Natural killer cell (primary cell): ENCODE measurements at regions not wholly inside any gene's neighbourhood (a gene's known extent, or its start where the extent isn't known, plus 50 kb on each side); places are given as distances from the start of the nearest gene placed in this dataset.
"Not testable (repeated sequence)": the region's sequence is repeated elsewhere in the genome, so short reads cannot be mapped to it uniquely, and the experiment has no call there.

Source experiments
- ATAC-seq, 3 donors: fragments of 150-1000 bp in 2 of 3; fragments of 200-7000 bp in 1 of 3; cut with Tn5 transposase; 1 replicate in 1 of 3; 2 replicates in 2 of 3; pipeline ENCODE4 v1.10.0; 2021; ENCODE audit warnings: mild to moderate bottlenecking in 2 of 3, moderate library complexity in 2 of 3
- DNase-seq, 2 donors: peaks; one replicate each; pipeline versions ENCODE4 v3.0.0 to v3.0.0-alpha.2; 2013 to 2021; ENCODE audit warnings: mixed read lengths in 1 of 2
- H3K27ac ChIP-seq: one replicate; pipeline ENCODE4 v1.5.1; 2013; ENCODE audit warnings: mild to moderate bottlenecking, low read length
- H3K27me3 ChIP-seq: one replicate; pipeline ENCODE4 v1.6.1; 2013; ENCODE audit warnings: low read length; ENCODE audit not compliant: control insufficient read depth, insufficient read depth
- H3K36me3 ChIP-seq: one replicate; pipeline ENCODE4 v1.6.1; 2013; ENCODE audit warnings: low read length; ENCODE audit not compliant: control insufficient read depth, insufficient read depth
- H3K4me1 ChIP-seq: one replicate; pipeline ENCODE4 v1.6.1; 2013; ENCODE audit warnings: low read length; ENCODE audit not compliant: control insufficient read depth, insufficient read depth
- H3K4me3 ChIP-seq: one replicate; pipeline ENCODE4 v1.5.1; 2013; ENCODE audit warnings: low read length
- H3K9me3 ChIP-seq: one replicate; pipeline ENCODE4 v1.6.1; 2013; ENCODE audit warnings: low read length; ENCODE audit not compliant: control insufficient read depth, insufficient read depth
- H3K27ac Mint-ChIP-seq, 2 donors: one replicate each; pipeline ENCODE4 v1.8.0; 2022; ENCODE audit warnings: mild to moderate bottlenecking in 2 of 2, mixed read lengths in 2 of 2, moderate library complexity in 1 of 2
- H3K27me3 Mint-ChIP-seq, 2 donors: one replicate each; pipeline ENCODE4 v1.8.0; 2022; ENCODE audit warnings: low read depth in 2 of 2, mixed read lengths in 2 of 2
- H3K36me3 Mint-ChIP-seq: one replicate; pipeline ENCODE4 v1.8.0; 2022; ENCODE audit warnings: mixed read lengths
- H3K4me1 Mint-ChIP-seq, 2 donors: one replicate each; pipeline ENCODE4 v1.8.0; 2022; ENCODE audit warnings: mixed read lengths in 2 of 2
- H3K4me3 Mint-ChIP-seq: one replicate; pipeline ENCODE4 v1.8.0; 2022; ENCODE audit warnings: mild to moderate bottlenecking, moderate library complexity, mixed read lengths
- H3K9me3 Mint-ChIP-seq, 2 donors: one replicate each; pipeline ENCODE4 v1.8.0; 2022; ENCODE audit warnings: mixed read lengths in 2 of 2
- WGBS: methylation state at CpG from one replicate; pipeline ENCODE4 v1.1.7; 2013; ENCODE audit warnings: missing lambda C conversion rate; ENCODE audit not compliant: insufficient coverage; 5-methylcytosine and 5-hydroxymethylcytosine counted together
- intact Hi-C: fragments of 100-400 bp; cut with micrococcal nuclease; formaldehyde crosslinking; loops from one replicate; pipeline ENCODE4 v1.14.2; 2022
- TF ChIP-seq, protein P1 (sequence below): fragments of 200-600 bp; IDR thresholded peaks from one replicate; pipeline ENCODE4 v1.8.0; 2022; ENCODE audit warnings: antibody characterized with exemption

DNA sequence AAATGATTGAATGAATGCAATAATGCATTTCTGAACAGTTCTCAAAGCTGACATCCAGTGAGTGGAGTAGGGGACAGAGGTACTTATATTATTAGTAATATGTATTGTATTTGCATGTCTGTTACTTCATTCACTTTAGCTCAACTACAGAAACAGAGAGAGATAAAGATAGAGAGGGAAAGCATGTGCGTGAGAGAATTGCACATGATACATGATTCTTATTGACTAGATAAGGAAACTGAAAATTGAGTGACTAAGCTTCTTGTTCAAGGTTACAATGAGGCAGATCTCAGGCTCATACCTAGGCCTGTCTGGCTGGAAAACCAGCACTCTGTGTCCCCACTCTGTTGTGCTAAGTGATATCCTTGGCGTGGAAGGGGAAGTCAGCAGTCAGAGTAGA, 337.7 kb upstream of the KLF4 start:
- Mint-ChIP-seq H3K36me3 (no peaks in the 10 kb centered on the region), H3K27me3 (no peaks in the 10 kb centered on the region), H3K9me3 (peaks cover 2 to 12% of the 10 kb centered on the region in 2 donors), H3K4me3 (no peak overlapping the region), H3K27ac (no peak overlapping the region), H3K4me1 (no peaks in the 10 kb centered on the region)
- Histone ChIP-seq H3K27me3 (no peaks in the 10 kb centered on the region), H3K9me3 (no peaks in the 10 kb centered on the region), H3K36me3 (no peaks in the 10 kb centered on the region), H3K4me1 (no peaks in the 10 kb centered on the region), H3K4me3 (no peak overlapping the region), H3K27ac (no peak overlapping the region)
- 96% methylated on average over 2 of the region's 2 CpGs for WGBS
- ATAC-seq (no peak), DNase-seq (no peak)
- TF ChIP-seq, protein P1, sequence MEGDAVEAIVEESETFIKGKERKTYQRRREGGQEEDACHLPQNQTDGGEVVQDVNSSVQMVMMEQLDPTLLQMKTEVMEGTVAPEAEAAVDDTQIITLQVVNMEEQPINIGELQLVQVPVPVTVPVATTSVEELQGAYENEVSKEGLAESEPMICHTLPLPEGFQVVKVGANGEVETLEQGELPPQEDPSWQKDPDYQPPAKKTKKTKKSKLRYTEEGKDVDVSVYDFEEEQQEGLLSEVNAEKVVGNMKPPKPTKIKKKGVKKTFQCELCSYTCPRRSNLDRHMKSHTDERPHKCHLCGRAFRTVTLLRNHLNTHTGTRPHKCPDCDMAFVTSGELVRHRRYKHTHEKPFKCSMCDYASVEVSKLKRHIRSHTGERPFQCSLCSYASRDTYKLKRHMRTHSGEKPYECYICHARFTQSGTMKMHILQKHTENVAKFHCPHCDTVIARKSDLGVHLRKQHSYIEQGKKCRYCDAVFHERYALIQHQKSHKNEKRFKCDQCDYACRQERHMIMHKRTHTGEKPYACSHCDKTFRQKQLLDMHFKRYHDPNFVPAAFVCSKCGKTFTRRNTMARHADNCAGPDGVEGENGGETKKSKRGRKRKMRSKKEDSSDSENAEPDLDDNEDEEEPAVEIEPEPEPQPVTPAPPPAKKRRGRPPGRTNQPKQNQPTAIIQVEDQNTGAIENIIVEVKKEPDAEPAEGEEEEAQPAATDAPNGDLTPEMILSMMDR: no peak
- intact Hi-C loops: no loop called here

DNA sequence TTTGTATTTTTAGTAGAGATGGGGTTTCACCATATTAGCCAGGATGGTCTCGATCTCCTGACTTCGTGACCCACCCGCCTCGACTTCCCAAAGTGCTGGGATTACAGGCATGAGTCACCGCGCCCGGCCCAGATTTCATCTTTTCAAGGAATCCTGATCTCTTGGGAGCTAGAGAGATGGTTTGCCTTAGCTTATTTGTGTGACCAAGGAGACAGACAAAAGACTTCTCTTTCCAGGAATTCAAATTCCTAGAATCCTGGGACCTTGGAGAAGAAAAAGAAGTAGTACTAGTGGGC, 337.1 kb upstream of the KLF4 start:
- WGBS: 98% methylated on average over 7 of the region's 7 CpGs
- H3K27me3 ChIP-seq, H3K4me3 ChIP-seq, H3K27ac Mint-ChIP-seq, ATAC-seq, DNase-seq, H3K27me3 Mint-ChIP-seq, H3K27ac ChIP-seq, intact Hi-C loops, H3K9me3 ChIP-seq, H3K36me3 Mint-ChIP-seq, H3K4me1 ChIP-seq, H3K36me3 ChIP-seq, H3K4me3 Mint-ChIP-seq, H3K9me3 Mint-ChIP-seq, H3K4me1 Mint-ChIP-seq: not testable (repeated sequence)

GRCh38 chr9:107824556-107824955, 335.0 kb upstream of the KLF4 start:
- H3K36me3 Mint-ChIP-seq: no peaks in the 10 kb centered on the region
- DNase-seq (no peak), ATAC-seq (no peak)
- H3K4me3 Mint-ChIP-seq: no peak overlapping the region
- TF ChIP-seq, protein P1: no peak
- no peaks in the 10 kb centered on the region for H3K27me3 ChIP-seq
- no peak overlapping the region for H3K27ac Mint-ChIP-seq
- H3K27ac ChIP-seq: no peak overlapping the region
- no peaks in the 10 kb centered on the region for H3K4me1 Mint-ChIP-seq
- H3K36me3 ChIP-seq: no peaks in the 10 kb centered on the region
- peaks cover 2 to 7% of the 10 kb centered on the region in 2 donors for H3K9me3 Mint-ChIP-seq
- no peaks in the 10 kb centered on the region for H3K9me3 ChIP-seq
- 82% methylated on average over 2 of the region's 2 CpGs for WGBS
- no peaks in the 10 kb centered on the region for H3K4me1 ChIP-seq
- no peak overlapping the region for H3K4me3 ChIP-seq
- H3K27me3 Mint-ChIP-seq: no peaks in the 10 kb centered on the region
- intact Hi-C loops: no loop called here

DNA sequence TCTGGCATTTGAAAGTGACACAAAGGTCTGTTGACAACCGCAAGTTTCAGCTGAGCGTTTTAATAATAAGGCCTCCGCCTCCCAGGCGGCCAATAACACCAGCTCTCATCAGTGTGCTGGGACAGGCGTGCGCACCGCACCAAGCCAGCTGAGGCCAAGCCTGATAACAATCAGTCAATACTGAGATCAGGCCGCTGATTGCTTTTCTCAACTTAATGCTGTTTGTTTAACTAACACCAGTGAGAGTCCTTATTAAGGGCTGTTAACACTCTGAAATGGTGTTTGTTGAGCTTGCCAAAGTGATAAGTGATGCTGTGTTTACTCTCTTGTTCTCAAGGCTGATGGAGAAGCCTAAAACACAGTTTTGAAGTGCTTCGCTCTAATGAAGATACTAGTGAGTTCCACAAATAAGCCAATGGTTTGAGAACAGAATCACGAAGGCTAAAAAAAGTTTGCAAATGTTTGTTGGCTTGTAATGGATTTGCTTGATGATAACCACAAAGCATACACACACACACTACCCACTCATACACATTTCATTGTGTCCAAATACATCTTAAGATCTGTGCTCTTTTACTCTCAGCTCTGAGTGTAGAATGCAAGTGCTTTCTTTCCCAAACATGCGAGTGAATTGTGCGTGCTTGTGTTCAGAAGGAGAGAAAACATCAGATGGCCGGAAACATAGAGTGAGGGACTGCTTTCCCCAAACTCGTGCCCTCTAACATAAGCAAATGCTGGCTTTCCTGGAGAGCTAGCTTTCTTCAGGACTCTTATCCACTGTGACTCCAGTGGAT, 330.4 kb upstream of the KLF4 start:
- DNase-seq (no peak), ATAC-seq (no peak)
- intact Hi-C loops: no loop called here
- TF ChIP-seq, protein P1: no peak
- 88% methylated on average over 13 of the region's 14 CpGs for WGBS
- no peak overlapping the region for H3K27ac Mint-ChIP-seq
- H3K27me3 Mint-ChIP-seq: no peaks in the 10 kb centered on the region
- peaks cover 0 to 2% of the 10 kb centered on the region in 2 donors for H3K9me3 Mint-ChIP-seq
- H3K36me3 Mint-ChIP-seq: no peaks in the 10 kb centered on the region
- Histone ChIP-seq H3K36me3 (no peaks in the 10 kb centered on the region), H3K4me3 (no peak overlapping the region), H3K9me3 (no peaks in the 10 kb centered on the region), H3K4me1 (no peaks in the 10 kb centered on the region), H3K27ac (no peak overlapping the region), H3K27me3 (no peaks in the 10 kb centered on the region)
- H3K4me1 Mint-ChIP-seq: no peaks in the 10 kb centered on the region
- no peak overlapping the region for H3K4me3 Mint-ChIP-seq

GRCh38 chr9:107818503-107818829, 328.9 kb upstream of the KLF4 start:
- H3K27me3 Mint-ChIP-seq, H3K27ac Mint-ChIP-seq, H3K4me1 ChIP-seq, H3K9me3 Mint-ChIP-seq, H3K4me3 Mint-ChIP-seq, DNase-seq, H3K36me3 Mint-ChIP-seq, H3K4me3 ChIP-seq, H3K9me3 ChIP-seq, H3K27me3 ChIP-seq, ATAC-seq, H3K27ac ChIP-seq, intact Hi-C loops, H3K36me3 ChIP-seq, H3K4me1 Mint-ChIP-seq: not testable (repeated sequence)
- 89% methylated on average over 6 of the region's 6 CpGs for WGBS

DNA sequence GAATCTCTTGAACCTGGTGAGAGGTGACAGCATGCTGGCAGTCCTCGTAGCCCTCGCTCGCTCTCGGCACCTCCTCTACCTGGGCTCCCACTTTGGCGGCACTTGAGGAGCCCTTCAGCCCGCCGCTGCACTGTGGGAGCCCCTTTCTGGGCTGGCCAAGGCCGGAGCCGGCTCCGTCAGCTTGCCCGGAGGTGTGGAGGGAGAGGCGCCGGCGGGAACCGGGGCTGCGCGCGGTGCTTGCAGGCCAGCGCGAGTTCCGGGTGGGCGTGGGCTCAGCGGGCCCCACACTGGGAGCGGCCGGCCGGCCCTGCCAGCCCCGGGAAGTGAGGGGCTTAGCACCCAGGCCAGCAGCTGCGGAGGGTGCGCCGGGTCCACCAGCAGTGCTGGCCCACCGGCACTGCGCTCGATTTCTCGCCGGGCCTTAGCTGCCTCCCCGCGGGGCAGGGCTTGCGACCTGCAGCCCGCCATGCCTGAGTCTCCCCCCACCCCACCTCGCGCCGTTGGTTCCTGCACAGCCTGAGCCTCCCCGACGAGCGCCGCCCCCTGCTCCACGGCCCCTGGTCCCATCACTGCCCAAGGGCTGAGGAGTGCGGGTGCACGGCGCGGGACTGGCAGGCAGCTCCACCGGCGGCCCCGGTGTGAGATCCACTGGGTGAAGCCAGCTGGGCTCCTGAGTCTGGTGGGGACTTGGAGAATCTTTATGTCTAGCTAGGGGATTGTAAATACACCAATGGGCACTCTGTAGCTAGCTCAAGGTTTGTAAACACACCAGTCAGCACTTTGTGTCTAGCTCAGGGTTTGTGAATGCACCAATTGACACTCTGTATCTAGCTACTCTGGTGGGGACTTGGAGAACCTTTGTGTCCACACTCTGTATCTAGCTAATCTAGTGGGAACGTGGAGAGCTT, 328.3 kb upstream of the KLF4 start:
- H3K27me3 Mint-ChIP-seq, intact Hi-C loops, H3K36me3 ChIP-seq, DNase-seq, H3K36me3 Mint-ChIP-seq, H3K4me3 Mint-ChIP-seq, H3K9me3 ChIP-seq, H3K9me3 Mint-ChIP-seq, H3K27ac Mint-ChIP-seq, H3K4me1 ChIP-seq, H3K4me3 ChIP-seq, H3K27ac ChIP-seq, H3K27me3 ChIP-seq, ATAC-seq, H3K4me1 Mint-ChIP-seq: not testable (repeated sequence)
- WGBS: 92% methylated on average over 55 of the region's 55 CpGs
